ENCODE measurements at regions not wholly inside any gene's neighbourhood (a gene's known extent, or its start where the extent isn't known, plus 50 kb on each side); places are given as distances from the start of the nearest gene placed in this dataset.

GRCh38 chr3:87855211-87855610 is 203.6 kb downstream of the CGGBP1 start:
- no peak for TF ChIP-seq CTCF (IDR thresholded peaks at IDR 0.05; ENCODE audit: extremely low read depth, missing control alignments)
- no peak for DNase-seq (ENCODE audit: low spot score)

GRCh38 chr3:87848003-87848402 is 210.8 kb downstream of the CGGBP1 start:
- TF ChIP-seq CTCF (IDR thresholded peaks at IDR 0.05; ENCODE audit: extremely low read depth, missing control alignments), result no peak
- DNase-seq (ENCODE audit: low spot score), result no peak

- no peak for TF ChIP-seq CTCF (IDR thresholded peaks at IDR 0.05; ENCODE audit: extremely low read depth, missing control alignments)
- no peak for DNase-seq (ENCODE audit: low spot score)
These were observed 221.7 kb downstream of the CGGBP1 start for GRCh38 chr3:87837076-87837475.

- no peak for TF ChIP-seq CTCF (IDR thresholded peaks at IDR 0.05; ENCODE audit: extremely low read depth, missing control alignments)
- DNase-seq (ENCODE audit: low spot score), result no peak
These were observed 222.8 kb downstream of the CGGBP1 start for GRCh38 chr3:87836026-87836425.

GRCh38 chr3:87835236-87835635 is 223.6 kb downstream of the CGGBP1 start:
- no peak for TF ChIP-seq CTCF (IDR thresholded peaks at IDR 0.05; ENCODE audit: extremely low read depth, missing control alignments)
- no peak for DNase-seq (ENCODE audit: low spot score)

- no peak for DNase-seq (ENCODE audit: low spot score)
- no peak for TF ChIP-seq CTCF (IDR thresholded peaks at IDR 0.05; ENCODE audit: extremely low read depth, missing control alignments)
These were observed 224.5 kb downstream of the CGGBP1 start for GRCh38 chr3:87834327-87834726.

GRCh38 chr3:87833039-87833377 is 225.8 kb downstream of the CGGBP1 start:
- no peak for DNase-seq (ENCODE audit: low spot score)

More at GRCh38 chr3:87833039-87833377, 225.8 kb downstream of the CGGBP1 start:
- TF ChIP-seq CTCF (IDR thresholded peaks at IDR 0.05; ENCODE audit: extremely low read depth, missing control alignments), result no peak
